Nephron (organoid): ENCODE measurements at regions not wholly inside any gene's neighbourhood (a gene's known extent, or its start where the extent isn't known, plus 50 kb on each side); places are given as distances from the start of the nearest gene placed in this dataset.

Source experiments
- H3K27ac Mint-ChIP-seq, 3 experiments: 2 replicates each; pipeline ENCODE4 v1.8.0; 2020; ENCODE audit warnings: mixed read lengths in 3 of 3, mild to moderate bottlenecking in 2 of 3, moderate library complexity in 1 of 3
- H3K27me3 Mint-ChIP-seq: 2 replicates; pipeline ENCODE4 v1.8.0; 2021; ENCODE audit warnings: low read depth, mild to moderate bottlenecking, moderate library complexity, mixed read lengths
- H3K36me3 Mint-ChIP-seq: 2 replicates; pipeline ENCODE4 v1.8.0; 2020; ENCODE audit warnings: low read depth, mixed read lengths
- H3K4me1 Mint-ChIP-seq: 2 replicates; pipeline ENCODE4 v1.8.0; 2020; ENCODE audit warnings: mixed read lengths
- H3K4me3 Mint-ChIP-seq, 3 experiments: 2 replicates each; pipeline ENCODE4 v1.8.0; 2020; ENCODE audit warnings: mild to moderate bottlenecking in 3 of 3, mixed read lengths in 3 of 3, moderate library complexity in 2 of 3
- H3K9me3 Mint-ChIP-seq: 2 replicates; pipeline ENCODE4 v1.8.0; 2020; ENCODE audit warnings: mixed read lengths
- TF ChIP-seq, protein P1 (sequence below), 3 experiments: fragments of 200-600 bp; sonication (generic); IDR thresholded peaks; one replicate each; pipeline ENCODE4 v1.5.0; 2021; ENCODE audit warnings: antibody characterized with exemption in 3 of 3; ENCODE audit not compliant: unreplicated experiment in 3 of 3

GRCh38 chr12:77239617-77240016, 174.2 kb upstream of the E2F7 start:
- Mint-ChIP-seq H3K4me1 (no peaks in the 10 kb centered on the region), H3K36me3 (no peaks in the 10 kb centered on the region), H3K9me3 (no peaks in the 10 kb centered on the region), H3K4me3 (no peak overlapping the region), H3K27me3 (no peaks in the 10 kb centered on the region), H3K27ac (no peak overlapping the region)
- TF ChIP-seq, protein P1, sequence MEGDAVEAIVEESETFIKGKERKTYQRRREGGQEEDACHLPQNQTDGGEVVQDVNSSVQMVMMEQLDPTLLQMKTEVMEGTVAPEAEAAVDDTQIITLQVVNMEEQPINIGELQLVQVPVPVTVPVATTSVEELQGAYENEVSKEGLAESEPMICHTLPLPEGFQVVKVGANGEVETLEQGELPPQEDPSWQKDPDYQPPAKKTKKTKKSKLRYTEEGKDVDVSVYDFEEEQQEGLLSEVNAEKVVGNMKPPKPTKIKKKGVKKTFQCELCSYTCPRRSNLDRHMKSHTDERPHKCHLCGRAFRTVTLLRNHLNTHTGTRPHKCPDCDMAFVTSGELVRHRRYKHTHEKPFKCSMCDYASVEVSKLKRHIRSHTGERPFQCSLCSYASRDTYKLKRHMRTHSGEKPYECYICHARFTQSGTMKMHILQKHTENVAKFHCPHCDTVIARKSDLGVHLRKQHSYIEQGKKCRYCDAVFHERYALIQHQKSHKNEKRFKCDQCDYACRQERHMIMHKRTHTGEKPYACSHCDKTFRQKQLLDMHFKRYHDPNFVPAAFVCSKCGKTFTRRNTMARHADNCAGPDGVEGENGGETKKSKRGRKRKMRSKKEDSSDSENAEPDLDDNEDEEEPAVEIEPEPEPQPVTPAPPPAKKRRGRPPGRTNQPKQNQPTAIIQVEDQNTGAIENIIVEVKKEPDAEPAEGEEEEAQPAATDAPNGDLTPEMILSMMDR (IDR thresholded peaks at IDR 0.05; ENCODE audit: unreplicated experiment in 3 of 3) = no peak

DNA sequence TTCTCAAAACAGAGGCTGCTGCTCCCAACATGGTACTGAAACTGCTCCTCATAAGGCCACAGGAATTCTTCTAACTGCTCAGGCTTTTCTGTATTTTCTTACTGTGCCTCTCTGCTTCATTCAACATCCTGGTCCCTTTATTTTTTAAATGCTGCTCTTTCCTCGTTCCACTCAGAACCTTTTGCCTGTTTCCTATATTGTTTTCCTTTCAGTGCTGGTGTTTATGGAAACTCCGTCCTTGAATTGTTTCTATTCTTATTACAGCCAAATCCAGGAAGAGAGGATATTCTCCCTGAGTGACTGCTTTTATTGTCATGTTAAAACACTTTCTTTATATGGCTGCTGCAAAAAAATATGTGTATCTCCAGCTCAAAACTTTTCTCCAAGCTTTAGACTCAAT, 173.0 kb upstream of the E2F7 start:
- no peaks in the 10 kb centered on the region for H3K4me1 Mint-ChIP-seq
- no peak overlapping the region for H3K27ac Mint-ChIP-seq
- TF ChIP-seq, protein P1 (IDR thresholded peaks at IDR 0.05; ENCODE audit: unreplicated experiment in 3 of 3) = no peak
- no peaks in the 10 kb centered on the region for H3K36me3 Mint-ChIP-seq
- H3K4me3 Mint-ChIP-seq = no peak overlapping the region
- no peaks in the 10 kb centered on the region for H3K27me3 Mint-ChIP-seq
- H3K9me3 Mint-ChIP-seq = no peaks in the 10 kb centered on the region

DNA sequence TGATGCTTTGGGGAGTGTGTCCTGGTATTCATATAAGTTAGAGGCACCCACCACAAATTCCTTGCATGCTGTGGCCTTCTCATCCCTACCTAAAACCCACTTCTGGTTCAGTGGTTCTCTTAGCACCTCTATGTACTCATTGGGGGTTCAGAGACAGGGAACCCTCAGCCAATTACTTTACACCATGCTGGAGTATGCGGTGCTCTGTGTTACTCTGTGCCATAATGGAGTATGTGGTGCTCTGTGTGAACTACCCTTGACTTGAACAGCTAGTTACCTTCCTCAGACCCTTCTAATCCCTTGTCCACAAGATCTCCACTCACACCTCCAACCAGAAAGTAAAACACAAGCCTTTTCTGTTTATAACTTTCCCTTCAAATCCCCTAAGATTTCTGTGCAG, 172.5 kb upstream of the E2F7 start:
- TF ChIP-seq, protein P1 (IDR thresholded peaks at IDR 0.05; ENCODE audit: unreplicated experiment in 3 of 3) = no peak
- Mint-ChIP-seq H3K36me3 (no peaks in the 10 kb centered on the region), H3K27me3 (no peaks in the 10 kb centered on the region), H3K4me3 (no peak overlapping the region), H3K9me3 (no peaks in the 10 kb centered on the region), H3K4me1 (no peaks in the 10 kb centered on the region), H3K27ac (no peak overlapping the region)

DNA sequence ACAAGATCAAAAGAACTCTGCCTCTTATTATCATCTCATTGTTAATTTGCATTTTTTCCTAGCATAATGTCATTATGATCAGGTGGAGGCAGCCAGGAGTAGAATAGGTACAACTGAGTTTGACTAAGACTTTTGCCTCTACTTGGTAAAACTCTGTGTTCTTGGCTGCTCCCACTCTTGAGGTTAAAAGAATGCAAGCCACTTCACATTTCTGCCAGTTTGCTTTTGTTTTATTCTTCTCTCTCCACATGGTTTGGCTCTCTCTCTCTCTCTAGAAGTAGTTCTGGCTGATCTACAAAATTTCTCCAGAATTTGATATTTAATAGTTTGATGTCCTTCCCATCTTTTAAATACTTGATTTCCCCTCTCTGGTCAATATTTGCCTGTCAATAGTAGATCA, 170.7 kb upstream of the E2F7 start:
- TF ChIP-seq, protein P1 (IDR thresholded peaks at IDR 0.05; ENCODE audit: unreplicated experiment in 3 of 3) = no peak
- Mint-ChIP-seq H3K9me3 (no peaks in the 10 kb centered on the region), H3K4me3 (no peak overlapping the region), H3K27me3 (peaks cover 4% of the 10 kb centered on the region), H3K4me1 (peaks cover 12% of the 10 kb centered on the region), H3K27ac (no peak overlapping the region), H3K36me3 (no peaks in the 10 kb centered on the region)

- TF ChIP-seq, protein P1 (IDR thresholded peaks at IDR 0.05; ENCODE audit: unreplicated experiment in 3 of 3) = no peak
- Mint-ChIP-seq H3K27me3 (peaks cover 4% of the 10 kb centered on the region), H3K4me1 (peaks cover 18% of the 10 kb centered on the region), H3K27ac (peak overlapping the region in 2 of 3 experiments; percentile 43 to 70), H3K4me3 (no peak overlapping the region), H3K9me3 (no peaks in the 10 kb centered on the region), H3K36me3 (no peaks in the 10 kb centered on the region)
These were observed 166.7 kb upstream of the E2F7 start for GRCh38 chr12:77232045-77232444.

- Mint-ChIP-seq H3K36me3 (no peaks in the 10 kb centered on the region), H3K27ac (peak overlapping the region in 2 of 3 experiments; percentile 43 to 70), H3K4me3 (no peak overlapping the region), H3K4me1 (peaks cover 18% of the 10 kb centered on the region), H3K27me3 (peaks cover 4% of the 10 kb centered on the region), H3K9me3 (no peaks in the 10 kb centered on the region)
- TF ChIP-seq, protein P1 (IDR thresholded peaks at IDR 0.05; ENCODE audit: unreplicated experiment in 3 of 3) = no peak
These were observed 166.1 kb upstream of the E2F7 start for GRCh38 chr12:77231501-77231918.
